Osteocyte (in vitro differentiated cells): ENCODE measurements at regions not wholly inside any gene's neighbourhood (a gene's known extent, or its start where the extent isn't known, plus 50 kb on each side); places are given as distances from the start of the nearest gene placed in this dataset.
A peak's percentile ranks its signal among the peaks of the same experiment; 100 is the strongest.

ENCODE experiments used
- DNase-seq: peaks from one replicate; pipeline ENCODE4 v3.0.0; 2021; ENCODE audit warnings: mixed read lengths; ENCODE audit not compliant: unreplicated experiment; ENCODE audit errors: extremely low spot score
- H3K27ac Mint-ChIP-seq: one replicate; pipeline ENCODE4 v1.8.0; 2021; ENCODE audit warnings: mild to moderate bottlenecking, mixed read lengths; ENCODE audit not compliant: unreplicated experiment
- H3K27me3 Mint-ChIP-seq: one replicate; pipeline ENCODE4 v1.8.0; 2021; ENCODE audit warnings: mixed read lengths; ENCODE audit not compliant: unreplicated experiment
- H3K36me3 Mint-ChIP-seq: one replicate; pipeline ENCODE4 v1.8.0; 2021; ENCODE audit warnings: mixed read lengths; ENCODE audit not compliant: unreplicated experiment
- H3K4me1 Mint-ChIP-seq: one replicate; pipeline ENCODE4 v1.8.0; 2021; ENCODE audit warnings: mixed read lengths; ENCODE audit not compliant: unreplicated experiment
- H3K4me3 Mint-ChIP-seq: one replicate; pipeline ENCODE4 v1.8.0; 2021; ENCODE audit warnings: mild to moderate bottlenecking, moderate library complexity, mixed read lengths; ENCODE audit not compliant: unreplicated experiment
- H3K9me3 Mint-ChIP-seq: one replicate; pipeline ENCODE4 v1.8.0; 2021; ENCODE audit warnings: mixed read lengths; ENCODE audit not compliant: unreplicated experiment
- CTCF ChIP-seq: fragments of 200-600 bp; sonication (generic); IDR thresholded peaks from 2 replicates; pipeline ENCODE4 v1.5.0; 2021; ENCODE audit warnings: antibody characterized with exemption, mild to moderate bottlenecking, moderate library complexity

GRCh38 chr1:98315309-98315708 lies 346.2 kb upstream of the SNX7 start:
- Mint-ChIP-seq H3K27ac (peak overlapping the region; percentile 86), H3K4me1 (peaks cover 40% of the 10 kb centered on the region), H3K36me3 (peaks cover 2% of the 10 kb centered on the region), H3K4me3 (no peak overlapping the region), H3K27me3 (no peaks in the 10 kb centered on the region), H3K9me3 (peaks cover 7% of the 10 kb centered on the region)
- TF ChIP-seq CTCF = no peak
- no peak for DNase-seq

- Mint-ChIP-seq H3K36me3 (no peaks in the 10 kb centered on the region), H3K4me3 (no peak overlapping the region), H3K27ac (no peak overlapping the region), H3K27me3 (no peaks in the 10 kb centered on the region), H3K4me1 (peaks cover 40% of the 10 kb centered on the region), H3K9me3 (peaks cover 5% of the 10 kb centered on the region)
- no peak for TF ChIP-seq CTCF
- DNase-seq = no peak
Measured at GRCh38 chr1:98314601-98315000, 346.9 kb upstream of the SNX7 start.

- no peak overlapping the region for H3K4me3 Mint-ChIP-seq
- peaks cover 3% of the 10 kb centered on the region for H3K36me3 Mint-ChIP-seq
- H3K27ac Mint-ChIP-seq = no peak overlapping the region
- H3K4me1 Mint-ChIP-seq = no peaks in the 10 kb centered on the region
- no peak for DNase-seq
- H3K27me3 Mint-ChIP-seq = no peaks in the 10 kb centered on the region
- H3K9me3 Mint-ChIP-seq = peaks cover 5% of the 10 kb centered on the region
- TF ChIP-seq CTCF = no peak
Measured at GRCh38 chr1:98306517-98307089, 354.9 kb upstream of the SNX7 start.

GRCh38 chr1:98305362-98305761 lies 356.2 kb upstream of the SNX7 start:
- DNase-seq = no peak
- no peak overlapping the region for H3K27ac Mint-ChIP-seq
- H3K4me3 Mint-ChIP-seq = no peak overlapping the region
- no peaks in the 10 kb centered on the region for H3K9me3 Mint-ChIP-seq
- no peaks in the 10 kb centered on the region for H3K4me1 Mint-ChIP-seq
- peaks cover 3% of the 10 kb centered on the region for H3K36me3 Mint-ChIP-seq
- H3K27me3 Mint-ChIP-seq = no peaks in the 10 kb centered on the region
- TF ChIP-seq CTCF = no peak

- Mint-ChIP-seq H3K27ac (no peak overlapping the region), H3K36me3 (peaks cover 3% of the 10 kb centered on the region), H3K9me3 (no peaks in the 10 kb centered on the region), H3K27me3 (no peaks in the 10 kb centered on the region), H3K4me3 (no peak overlapping the region), H3K4me1 (no peaks in the 10 kb centered on the region)
- no peak for TF ChIP-seq CTCF
- no peak for DNase-seq
Measured at GRCh38 chr1:98304888-98305287, 356.6 kb upstream of the SNX7 start.
